ENCODE measurements at regions not wholly inside any gene's neighbourhood (a gene's known extent, or its start where the extent isn't known, plus 50 kb on each side); places are given as distances from the start of the nearest gene placed in this dataset.

- TF ChIP-seq ZNF219 (CRISPR knock-in tag; IDR thresholded peaks at IDR 0.05; ENCODE audit: borderline replicate concordance) (no peak), MYBL2 (CRISPR knock-in tag; IDR thresholded peaks at IDR 0.05) (no peak), AFF4 (CRISPR knock-in tag; IDR thresholded peaks at IDR 0.05; ENCODE audit: borderline replicate concordance) (no peak), CREB1 (CRISPR knock-in tag; IDR thresholded peaks at IDR 0.05) (no peak), ZMAT4 (CRISPR knock-in tag; IDR thresholded peaks at IDR 0.05) (no peak), IRF1 (CRISPR knock-in tag; IDR thresholded peaks at IDR 0.05) (no peak), ZNF416 (CRISPR knock-in tag; IDR thresholded peaks at IDR 0.05) (no peak), KAT7 (CRISPR knock-in tag; IDR thresholded peaks at IDR 0.05; ENCODE audit: borderline replicate concordance) (no peak), PREB (CRISPR knock-in tag; IDR thresholded peaks at IDR 0.05; ENCODE audit: borderline replicate concordance) (no peak), NR3C1 (CRISPR knock-in tag; conservative IDR thresholded peaks at IDR 0.05; ENCODE audit: low read depth) (no peak)
- ATAC-seq = no peak
- no peaks in the 10 kb centered on the region for H3K4me1 Mint-ChIP-seq
- DNase-seq (ENCODE audit: low spot score) = no peak
- H3K27ac Mint-ChIP-seq = no peak overlapping the region
- H3K9me3 Mint-ChIP-seq = peaks cover 6% of the 10 kb centered on the region
- no peak overlapping the region for H3K4me3 Mint-ChIP-seq
- no peaks in the 10 kb centered on the region; the same call in 1 of the 2 replicates for H3K27me3 Mint-ChIP-seq (ENCODE audit: low read depth)
- CTCF ChIA-PET = no interaction called here
- H3K36me3 Mint-ChIP-seq = no peaks in the 10 kb centered on the region
- POLR2A ChIA-PET = no interaction called here
Observed at GRCh38 chr3:65112751-65113300, 425.0 kb upstream of the ADAMTS9 start.

- Mint-ChIP-seq H3K27ac (no peak overlapping the region), H3K9me3 (no peaks in the 10 kb centered on the region), H3K4me1 (no peaks in the 10 kb centered on the region), H3K27me3 (ENCODE audit: low read depth) (no peaks in the 10 kb centered on the region; the same call in 1 of the 2 replicates), H3K36me3 (no peaks in the 10 kb centered on the region), H3K4me3 (no peak overlapping the region)
- POLR2A ChIA-PET = no interaction called here
- CTCF ChIA-PET = interaction anchor here (0.6 kb wide), 1 partner anchor 47 kb away, joined by 3 read pairs; no protein-coding TSS in a partner anchor
- no peak for TF ChIP-seq MXD4 (CRISPR knock-in tag; IDR thresholded peaks at IDR 0.05; ENCODE audit: borderline replicate concordance)
- TF ChIP-seq ZNF317 (CRISPR knock-in tag; IDR thresholded peaks at IDR 0.05; ENCODE audit: borderline replicate concordance, low read depth) = no peak
- no peak for TF ChIP-seq ZNF232 (CRISPR knock-in tag; IDR thresholded peaks at IDR 0.05)
- TF ChIP-seq SP1 (CRISPR knock-in tag; conservative IDR thresholded peaks at IDR 0.05) = no peak
- TF ChIP-seq ZBTB43 (CRISPR knock-in tag; IDR thresholded peaks at IDR 0.05) = no peak
- TF ChIP-seq PRDM15 (CRISPR knock-in tag; IDR thresholded peaks at IDR 0.05) = no peak
- ATAC-seq = no peak
- no peak for DNase-seq (ENCODE audit: low spot score)
Observed at GRCh38 chr3:65110661-65111060, 422.9 kb upstream of the ADAMTS9 start.

Measured in WTC11 (cell line).